ENCODE measurements at regions not wholly inside any gene's neighbourhood (a gene's known extent, or its start where the extent isn't known, plus 50 kb on each side); places are given as distances from the start of the nearest gene placed in this dataset.
A peak's percentile ranks its signal among the peaks of the same experiment; 100 is the strongest.

DNA sequence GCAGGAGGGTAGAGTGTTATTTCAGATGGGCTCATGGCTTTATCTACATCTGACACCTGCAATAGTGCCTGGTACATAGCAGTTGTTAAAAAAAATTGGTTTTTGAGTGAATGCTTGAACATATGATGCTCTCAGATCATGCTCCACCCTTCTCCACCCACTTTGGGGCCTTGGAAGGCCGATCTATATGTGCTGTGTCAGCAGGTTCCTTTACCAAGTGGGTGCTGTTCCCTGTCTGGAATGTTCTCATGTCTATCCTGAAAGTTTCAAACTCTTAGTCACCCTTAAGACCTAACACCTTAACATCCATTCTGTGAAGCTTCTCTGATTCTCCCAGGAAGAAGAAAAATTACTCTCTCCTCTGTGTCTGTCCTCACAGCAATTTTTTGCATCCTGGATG is 556.3 kb upstream of the TBX3 start:
- Histone ChIP-seq H3K27ac (ENCODE audit: low read depth in 2 of 2, low read length in 1 of 2) (no peak overlapping the region), H3K9ac (no peak overlapping the region), H3K4me1 (ENCODE audit: control insufficient read depth in 1 of 2, insufficient read depth in 2 of 2, low read depth in 1 of 2, low read length in 1 of 2) (no peaks in the 10 kb centered on the region; a peak in 1 of 4 replicates), H3K9me3 (no peaks in the 10 kb centered on the region), H3K4me2 (no peak overlapping the region), H4K20me1 (ENCODE audit: insufficient read depth) (no peaks in the 10 kb centered on the region), H3K27me3 (ENCODE audit: insufficient read depth) (no peaks in the 10 kb centered on the region), H3F3A (replicated peaks; ENCODE audit: insufficient read depth) (no peaks in the 10 kb centered on the region), H3K4me3 (ENCODE audit: low read depth in 2 of 2, low read length in 1 of 2) (no peak overlapping the region), H3K79me2 (ENCODE audit: insufficient read depth) (no peaks in the 10 kb centered on the region), H3K36me3 (replicated peaks in 1 of 2; ENCODE audit: control insufficient read depth in 1 of 2, insufficient read depth in 2 of 2, low read length in 1 of 2) (no peaks in the 10 kb centered on the region), H3K9me2 (no peaks in the 10 kb centered on the region), H2AFZ (ENCODE audit: low read depth) (no peak overlapping the region)
- TF ChIP-seq RCOR1 (IDR thresholded peaks at IDR 0.05; ENCODE audit: low read length) (no peak), TEAD4 (IDR thresholded peaks at IDR 0.05; ENCODE audit: borderline replicate concordance, insufficient read depth) (no peak), TCF12 (IDR thresholded peaks at IDR 0.05) (no peak), EZH2phosphoT487 (IDR thresholded peaks at IDR 0.05; ENCODE audit: borderline replicate concordance, low read depth) (no peak)
- DNase-seq, result no peak
- ChIA-PET CTCF (no interaction called here), POLR2A (no interaction called here)
- 30% methylated on average over 1 of the region's 1 CpG for WGBS (ENCODE audit: low lambda C conversion rate)

GRCh38 chr12:115235880-115236279 is 551.9 kb upstream of the TBX3 start:
- ChIA-PET CTCF (interaction anchor here (1.4 to 1.5 kb wide), 2 partner anchors 11 to 15 kb away, joined by 4 to 5 read pairs; no protein-coding TSS in a partner anchor), POLR2A (no interaction called here)
- Histone ChIP-seq H3K79me2 (ENCODE audit: insufficient read depth) (no peaks in the 10 kb centered on the region), H3K4me2 (no peak overlapping the region), H3K9me2 (no peaks in the 10 kb centered on the region), H2AFZ (ENCODE audit: low read depth) (no peak overlapping the region), H3F3A (replicated peaks; ENCODE audit: insufficient read depth) (no peaks in the 10 kb centered on the region), H3K4me1 (ENCODE audit: control insufficient read depth in 1 of 2, insufficient read depth in 2 of 2, low read depth in 1 of 2, low read length in 1 of 2) (peaks cover 0 to 15% of the 10 kb centered on the region in 2 experiments; a peak in 2 of 4 replicates), H3K9me3 (no peaks in the 10 kb centered on the region), H3K36me3 (replicated peaks in 1 of 2; ENCODE audit: control insufficient read depth in 1 of 2, insufficient read depth in 2 of 2, low read length in 1 of 2) (no peaks in the 10 kb centered on the region), H4K20me1 (ENCODE audit: insufficient read depth) (no peaks in the 10 kb centered on the region), H3K27ac (ENCODE audit: low read depth in 2 of 2, low read length in 1 of 2) (peak overlapping the region in 1 of 2 experiments; percentile 53; a peak in 1 of 4 replicates), H3K27me3 (ENCODE audit: insufficient read depth) (no peaks in the 10 kb centered on the region), H3K9ac (no peak overlapping the region), H3K4me3 (ENCODE audit: low read depth in 2 of 2, low read length in 1 of 2) (no peak overlapping the region)
- TF ChIP-seq GATA2 (CRISPR knock-in tag; IDR thresholded peaks at IDR 0.05) (no peak), RAD21 (IDR thresholded peaks at IDR 0.05; ENCODE audit: low read length) (no peak), SMC3 (IDR thresholded peaks at IDR 0.05; ENCODE audit: low read depth, low read length) (no peak), GABPA (IDR thresholded peaks at IDR 0.05; ENCODE audit: low read depth) (no peak), RCOR1 (IDR thresholded peaks at IDR 0.05; ENCODE audit: low read length) (no peak), MAX (IDR thresholded peaks at IDR 0.05; ENCODE audit: low read depth) (no peak), TAF1 (IDR thresholded peaks at IDR 0.05; ENCODE audit: borderline replicate concordance, low read depth, low read length) (no peak), RXRA (IDR thresholded peaks at IDR 0.05; ENCODE audit: borderline replicate concordance, low read depth) (no peak), RFX5 (IDR thresholded peaks at IDR 0.05; ENCODE audit: low read length) (no peak)
- TF ChIP-seq, protein P1, sequence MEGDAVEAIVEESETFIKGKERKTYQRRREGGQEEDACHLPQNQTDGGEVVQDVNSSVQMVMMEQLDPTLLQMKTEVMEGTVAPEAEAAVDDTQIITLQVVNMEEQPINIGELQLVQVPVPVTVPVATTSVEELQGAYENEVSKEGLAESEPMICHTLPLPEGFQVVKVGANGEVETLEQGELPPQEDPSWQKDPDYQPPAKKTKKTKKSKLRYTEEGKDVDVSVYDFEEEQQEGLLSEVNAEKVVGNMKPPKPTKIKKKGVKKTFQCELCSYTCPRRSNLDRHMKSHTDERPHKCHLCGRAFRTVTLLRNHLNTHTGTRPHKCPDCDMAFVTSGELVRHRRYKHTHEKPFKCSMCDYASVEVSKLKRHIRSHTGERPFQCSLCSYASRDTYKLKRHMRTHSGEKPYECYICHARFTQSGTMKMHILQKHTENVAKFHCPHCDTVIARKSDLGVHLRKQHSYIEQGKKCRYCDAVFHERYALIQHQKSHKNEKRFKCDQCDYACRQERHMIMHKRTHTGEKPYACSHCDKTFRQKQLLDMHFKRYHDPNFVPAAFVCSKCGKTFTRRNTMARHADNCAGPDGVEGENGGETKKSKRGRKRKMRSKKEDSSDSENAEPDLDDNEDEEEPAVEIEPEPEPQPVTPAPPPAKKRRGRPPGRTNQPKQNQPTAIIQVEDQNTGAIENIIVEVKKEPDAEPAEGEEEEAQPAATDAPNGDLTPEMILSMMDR (IDR thresholded peaks at IDR 0.05), result no peak
- no peak for DNase-seq
- 20% methylated on average over 1 of the region's 1 CpG for WGBS (ENCODE audit: low lambda C conversion rate)

All from SK-N-SH (cell line).